Neural cell (in vitro differentiated cells): ENCODE measurements at regions not wholly inside any gene's neighbourhood (a gene's known extent, or its start where the extent isn't known, plus 50 kb on each side); places are given as distances from the start of the nearest gene placed in this dataset.

Source experiments
- H2AFZ ChIP-seq: fragments of 200-600, 300-800 bp; sonication (generic), shearing (Covaris generic); 2 replicates; pipeline ENCODE4 v1.6.0; 2014; ENCODE audit warnings: low read depth, mild to moderate bottlenecking, antibody characterized with exemption, low read length, moderate library complexity
- H3F3A ChIP-seq: fragments of 200-600 bp; shearing (Covaris generic); 2 replicates; pipeline ENCODE4 v1.6.1; 2016; ENCODE audit warnings: mild to moderate bottlenecking, moderate library complexity, mixed read lengths, antibody characterized with exemption, low read length; ENCODE audit not compliant: insufficient read depth, poor library complexity, severe bottlenecking
- H3K27ac ChIP-seq: fragments of 200-600, 300-800 bp; sonication (generic), shearing (Covaris generic); 2 replicates; pipeline ENCODE4 v1.5.1; 2014; ENCODE audit warnings: mild to moderate bottlenecking, low read length, moderate library complexity
- H3K27me3 ChIP-seq: fragments of 300-800, 200-600 bp; sonication (generic), shearing (Covaris generic); 2 replicates; pipeline ENCODE4 v1.6.0; 2014; ENCODE audit warnings: mild to moderate bottlenecking, low read depth, low read length, moderate library complexity; ENCODE audit not compliant: insufficient read depth
- H3K36me3 ChIP-seq: fragments of 300-800, 200-600 bp; sonication (generic), shearing (Covaris generic); 2 replicates; pipeline ENCODE4 v1.5.1; 2014; ENCODE audit warnings: mild to moderate bottlenecking, antibody characterized with exemption, low read length, moderate library complexity; ENCODE audit not compliant: insufficient read depth
- H3K4me2 ChIP-seq: fragments of 300-800, 200-600 bp; sonication (generic), shearing (Covaris generic); 2 replicates; pipeline ENCODE4 v1.6.0; 2014; ENCODE audit warnings: mild to moderate bottlenecking, low read length
- H3K4me3 ChIP-seq: fragments of 300-800, 200-600 bp; sonication (generic), shearing (Covaris generic); 2 replicates; pipeline ENCODE4 v1.5.1; 2014; ENCODE audit warnings: mild to moderate bottlenecking, low read length, moderate library complexity
- H3K79me2 ChIP-seq: fragments of 200-600 bp; shearing (Covaris generic); replicated peaks from 2 replicates; pipeline ENCODE4 v1.6.0; 2014; ENCODE audit warnings: mild to moderate bottlenecking, low read length, moderate library complexity; ENCODE audit not compliant: insufficient read depth
- H3K9ac ChIP-seq: fragments of 300-800, 200-600 bp; sonication (generic), shearing (Covaris generic); 2 replicates; pipeline ENCODE4 v1.6.1; 2016; ENCODE audit warnings: mild to moderate bottlenecking, low read length, mixed read lengths
- H3K9me2 ChIP-seq: fragments of 200-600 bp; shearing (Covaris generic); 2 replicates; pipeline ENCODE4 v1.6.1; 2016; ENCODE audit warnings: mild to moderate bottlenecking, low read length, mixed read lengths; ENCODE audit not compliant: insufficient read depth
- H3K9me3 ChIP-seq: fragments of 200-600, 300-800 bp; sonication (generic), shearing (Covaris generic); 2 replicates; pipeline ENCODE4 v1.6.1; 2016; ENCODE audit warnings: mild to moderate bottlenecking, mixed run types, low read length, moderate library complexity, mixed read lengths
- H4K20me1 ChIP-seq: fragments of 200-600 bp; shearing (Covaris generic); 2 replicates; pipeline ENCODE4 v1.6.1; 2016; ENCODE audit warnings: mild to moderate bottlenecking, mixed run types; ENCODE audit not compliant: insufficient read depth
- CTCF ChIP-seq: fragments of 450-650 bp; IDR thresholded peaks from 2 replicates; pipeline ENCODE4 v1.5.1; 2014; ENCODE audit warnings: antibody characterized with exemption, mild to moderate bottlenecking, moderate library complexity; ENCODE audit not compliant: poor library complexity, severe bottlenecking
- EP300 ChIP-seq: fragments of 450-650 bp; conservative IDR thresholded peaks from 2 replicates; pipeline ENCODE4 v1.6.1; 2014; ENCODE audit warnings: antibody characterized with exemption, mild to moderate bottlenecking, moderate library complexity; ENCODE audit not compliant: poor library complexity, severe bottlenecking
- EZH2 ChIP-seq: fragments of 200-600, 300-800 bp; shearing (Covaris generic), sonication (generic); IDR thresholded peaks from 2 replicates; pipeline ENCODE4 v1.6.1; 2014; ENCODE audit warnings: antibody characterized with exemption, low read length, borderline replicate concordance, mild to moderate bottlenecking; ENCODE audit not compliant: insufficient read depth, poor library complexity, severe bottlenecking
- MXI1 ChIP-seq: fragments of 450-650 bp; conservative IDR thresholded peaks from 2 replicates; pipeline ENCODE4 v1.6.1; 2014; ENCODE audit warnings: antibody characterized with exemption, mild to moderate bottlenecking; ENCODE audit not compliant: poor library complexity, severe bottlenecking
- POLR2AphosphoS5 ChIP-seq: IDR thresholded peaks from 2 replicates; pipeline ENCODE4 v1.6.1; 2012
- RAD21 ChIP-seq: fragments of 450-650 bp; conservative IDR thresholded peaks from 2 replicates; pipeline ENCODE4 v1.6.1; 2014; ENCODE audit warnings: antibody characterized with exemption, mild to moderate bottlenecking, moderate library complexity
- REST ChIP-seq: IDR thresholded peaks from 2 replicates; pipeline ENCODE4 v1.6.1; 2012; ENCODE audit warnings: borderline replicate concordance
- SMC3 ChIP-seq: fragments of 450-650 bp; conservative IDR thresholded peaks from 2 replicates; pipeline ENCODE4 v1.6.1; 2014; ENCODE audit warnings: antibody characterized with exemption, mild to moderate bottlenecking, moderate library complexity; ENCODE audit not compliant: poor library complexity
- TAF1 ChIP-seq: IDR thresholded peaks from 2 replicates; pipeline ENCODE4 v1.6.1; 2012; ENCODE audit warnings: low read depth

GRCh38 chr2:225996462-225996828 is 596.9 kb downstream of the NYAP2 start:
- no peaks in the 10 kb centered on the region for H3K9me2 ChIP-seq
- no peaks in the 10 kb centered on the region for H3F3A ChIP-seq
- no peak overlapping the region for H3K4me2 ChIP-seq
- no peaks in the 10 kb centered on the region for H3K36me3 ChIP-seq
- no peak overlapping the region for H3K27ac ChIP-seq
- no peaks in the 10 kb centered on the region for H3K27me3 ChIP-seq
- H3K79me2 ChIP-seq, result no peaks in the 10 kb centered on the region
- no peak overlapping the region for H2AFZ ChIP-seq
- H4K20me1 ChIP-seq, result no peaks in the 10 kb centered on the region
- TF ChIP-seq EP300 (no peak), CTCF (no peak), EZH2 (no peak), REST (no peak), MXI1 (no peak), RAD21 (no peak), TAF1 (no peak), SMC3 (no peak), POLR2AphosphoS5 (no peak)
- no peaks in the 10 kb centered on the region for H3K9me3 ChIP-seq
- H3K9ac ChIP-seq, result no peak overlapping the region
- H3K4me3 ChIP-seq, result no peak overlapping the region

- no peaks in the 10 kb centered on the region for H3K27me3 ChIP-seq
- TF ChIP-seq SMC3, result no peak
- TF ChIP-seq MXI1, result no peak
- no peak for TF ChIP-seq EZH2
- no peak for TF ChIP-seq POLR2AphosphoS5
- no peak for TF ChIP-seq EP300
- no peak for TF ChIP-seq RAD21
- TF ChIP-seq TAF1, result no peak
- TF ChIP-seq REST, result no peak
- TF ChIP-seq CTCF, result no peak
- H3K4me2 ChIP-seq, result no peak overlapping the region
- H2AFZ ChIP-seq, result no peak overlapping the region
- H3K36me3 ChIP-seq, result no peaks in the 10 kb centered on the region
- H3K9me2 ChIP-seq, result no peaks in the 10 kb centered on the region
- no peaks in the 10 kb centered on the region for H3K79me2 ChIP-seq
- no peak overlapping the region for H3K9ac ChIP-seq
- H3F3A ChIP-seq, result no peaks in the 10 kb centered on the region
- no peak overlapping the region for H3K27ac ChIP-seq
- H3K4me3 ChIP-seq, result no peak overlapping the region
- H4K20me1 ChIP-seq, result no peaks in the 10 kb centered on the region
- H3K9me3 ChIP-seq, result no peaks in the 10 kb centered on the region
Measured at GRCh38 chr2:225995796-225996461, 596.4 kb downstream of the NYAP2 start.
